AG08396 (cell line): ENCODE measurements at regions not wholly inside any gene's neighbourhood (a gene's known extent, or its start where the extent isn't known, plus 50 kb on each side); places are given as distances from the start of the nearest gene placed in this dataset.
A peak's percentile ranks its signal among the peaks of the same experiment; 100 is the strongest.

Source experiments
- DNase-seq: peaks from one replicate; pipeline ENCODE4 v3.0.0; 2012; ENCODE audit warnings: low spot score, mixed read lengths

DNA sequence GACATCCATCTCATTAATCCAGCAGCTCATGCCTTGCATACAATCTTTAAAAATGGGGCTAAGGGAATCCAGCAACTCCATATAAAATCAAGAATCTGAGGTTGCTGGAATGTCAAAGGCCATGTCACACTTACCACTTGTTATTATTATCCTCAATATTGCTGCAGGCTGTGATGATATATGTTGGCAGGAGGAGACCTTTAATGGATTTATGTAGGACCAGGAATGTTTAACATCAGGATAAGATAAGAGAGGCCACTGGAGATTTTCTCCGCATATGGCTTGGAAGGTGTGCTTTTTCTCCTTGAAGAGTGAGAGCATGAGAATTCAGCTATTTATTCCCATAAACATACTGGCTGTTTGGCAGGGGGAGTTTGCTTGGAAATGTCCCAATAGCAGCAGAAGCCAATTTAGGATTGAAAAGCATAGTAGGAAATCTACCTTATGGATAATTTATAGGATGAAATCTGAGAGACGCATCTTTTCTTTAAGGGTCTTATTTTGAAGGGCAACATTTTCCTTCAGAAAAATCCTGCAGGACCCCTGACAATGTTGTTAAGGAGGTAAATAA, 481.4 kb downstream of the AGTPBP1 start:
- no peak for DNase-seq

DNA sequence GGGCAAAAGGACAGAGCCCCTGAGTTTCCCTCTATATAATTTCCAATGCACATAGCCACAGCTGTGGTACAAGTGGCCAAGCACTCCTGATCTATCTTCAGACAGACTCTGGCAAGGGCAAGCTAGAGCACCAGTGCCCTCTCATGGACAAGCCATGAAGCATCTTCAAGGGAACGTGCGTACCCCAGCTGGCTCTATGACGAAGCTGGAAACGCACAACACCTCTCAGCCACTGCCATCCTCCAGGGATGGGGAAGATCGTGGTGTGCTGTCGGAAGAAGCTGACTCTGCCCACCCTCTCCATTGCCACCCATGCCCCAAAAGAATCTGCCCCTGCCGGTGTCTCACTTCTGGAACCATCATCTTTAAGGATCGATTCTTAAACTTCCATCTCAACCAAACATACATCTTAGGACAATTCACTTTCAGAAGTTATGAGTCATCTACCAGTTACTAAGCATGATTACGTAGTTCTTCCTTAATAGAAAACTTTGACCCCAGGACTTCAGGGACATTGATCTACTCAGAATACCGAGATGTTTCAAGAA, 482.9 kb downstream of the AGTPBP1 start:
- DNase-seq, result peak; percentile 26

GRCh38 chr9:85258236-85258635, 483.5 kb downstream of the AGTPBP1 start:
- no peak for DNase-seq

DNA sequence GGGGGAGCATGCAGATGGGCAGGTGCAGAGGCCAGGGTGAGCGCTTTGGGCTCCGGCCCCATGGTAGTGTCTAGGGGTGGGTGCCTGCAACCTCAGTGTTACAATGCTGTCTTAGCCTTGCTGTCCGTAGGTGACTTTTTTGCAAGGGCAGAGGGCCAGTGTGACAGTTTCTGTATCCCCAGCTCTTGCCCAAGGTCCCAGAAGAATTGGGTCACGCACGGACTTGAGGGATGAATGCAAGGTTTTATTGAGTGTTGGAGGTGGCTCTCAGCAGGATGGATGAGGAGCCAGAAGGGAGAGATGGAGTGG, 492.5 kb downstream of the AGTPBP1 start:
- DNase-seq, result no peak

DNA sequence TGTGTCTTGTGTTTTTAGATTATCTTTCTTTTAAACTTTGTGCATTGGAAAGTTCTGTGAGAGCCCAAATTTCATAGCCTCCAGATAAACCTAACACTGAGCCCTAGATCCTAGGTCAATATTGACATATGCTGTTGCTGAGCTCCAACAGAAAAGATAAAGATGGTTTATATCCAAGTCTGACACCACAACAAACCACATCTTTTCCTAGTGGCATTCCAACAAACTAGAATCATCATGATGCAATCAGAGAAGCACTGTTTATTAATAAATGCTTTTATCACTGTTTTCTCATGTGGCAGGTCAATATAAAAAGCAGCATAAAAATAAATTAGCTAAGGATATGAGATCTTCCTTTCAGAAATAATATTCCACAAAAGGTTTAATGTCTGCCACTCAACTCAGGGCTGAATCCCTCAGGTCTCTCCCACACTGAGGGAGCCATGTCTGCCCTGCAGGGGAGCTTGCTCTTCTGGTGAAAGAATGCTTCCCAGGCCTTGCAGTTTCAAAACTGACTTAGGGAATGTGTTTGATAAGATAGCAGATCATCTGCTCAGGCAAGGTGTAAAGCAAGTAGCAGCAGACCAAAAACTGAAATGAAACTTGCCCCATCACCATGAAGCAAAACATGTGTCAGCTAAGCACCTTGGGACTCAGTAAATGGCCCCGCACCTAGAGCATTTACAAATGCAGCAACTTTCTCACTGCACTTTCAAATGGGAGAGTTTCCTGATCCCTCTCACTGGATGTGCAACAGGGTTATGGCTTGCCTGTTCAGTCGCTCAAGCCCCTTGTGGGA, 493.0 kb downstream of the AGTPBP1 start:
- no peak for DNase-seq

GRCh38 chr9:85246541-85246940, 495.2 kb downstream of the AGTPBP1 start:
- DNase-seq, result no peak

GRCh38 chr9:85244856-85245255, 496.9 kb downstream of the AGTPBP1 start:
- DNase-seq, result no peak

- DNase-seq, result no peak
Observed at GRCh38 chr9:85243977-85244376, 497.8 kb downstream of the AGTPBP1 start.

- no peak for DNase-seq
Observed at GRCh38 chr9:85237478-85237877, 504.3 kb downstream of the AGTPBP1 start.

DNA sequence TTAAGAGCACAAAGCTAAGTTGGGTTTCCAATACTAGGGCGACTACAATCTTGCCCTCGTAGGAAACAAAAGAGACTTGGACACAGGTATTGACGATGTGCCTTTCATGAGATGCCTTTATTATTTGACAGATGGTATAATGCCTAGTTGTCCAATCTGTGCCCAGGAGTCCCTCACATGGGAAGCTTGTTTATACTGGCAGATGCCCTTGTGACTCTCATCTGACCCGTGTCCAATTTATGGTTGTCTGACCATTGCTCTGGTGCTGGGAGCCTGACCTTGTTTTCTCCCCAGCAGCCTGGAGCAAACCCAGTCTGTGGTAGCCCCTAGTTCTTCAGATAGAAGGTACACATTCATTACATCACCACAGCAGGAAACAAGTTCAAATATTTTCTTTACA, 511.7 kb downstream of the AGTPBP1 start:
- no peak for DNase-seq

- no peak for DNase-seq
Observed at GRCh38 chr9:85228111-85228855, 513.5 kb downstream of the AGTPBP1 start.

GRCh38 chr9:85225180-85225579, 516.6 kb downstream of the AGTPBP1 start:
- DNase-seq, result no peak

DNA sequence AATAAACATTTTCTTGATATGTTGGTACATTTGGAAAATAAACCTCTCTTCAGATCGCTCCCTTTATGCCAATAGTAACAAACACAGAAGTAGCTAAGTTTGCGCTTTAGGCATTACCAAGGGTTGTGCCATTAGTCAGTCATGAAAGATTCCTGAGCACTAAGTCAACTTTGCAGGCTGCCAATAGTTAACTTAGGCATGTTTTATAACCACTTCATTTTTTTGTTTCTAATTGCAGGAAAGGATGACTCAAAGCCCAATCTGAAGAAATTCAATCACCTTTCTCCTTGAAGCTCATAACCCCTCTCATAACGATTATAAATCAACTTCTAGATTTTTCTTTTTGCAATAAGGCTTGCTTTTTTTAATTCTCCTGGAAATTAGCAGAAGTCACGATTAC, 517.0 kb downstream of the AGTPBP1 start:
- peak; percentile 11 for DNase-seq

GRCh38 chr9:85224301-85224700, 517.5 kb downstream of the AGTPBP1 start:
- no peak for DNase-seq

DNA sequence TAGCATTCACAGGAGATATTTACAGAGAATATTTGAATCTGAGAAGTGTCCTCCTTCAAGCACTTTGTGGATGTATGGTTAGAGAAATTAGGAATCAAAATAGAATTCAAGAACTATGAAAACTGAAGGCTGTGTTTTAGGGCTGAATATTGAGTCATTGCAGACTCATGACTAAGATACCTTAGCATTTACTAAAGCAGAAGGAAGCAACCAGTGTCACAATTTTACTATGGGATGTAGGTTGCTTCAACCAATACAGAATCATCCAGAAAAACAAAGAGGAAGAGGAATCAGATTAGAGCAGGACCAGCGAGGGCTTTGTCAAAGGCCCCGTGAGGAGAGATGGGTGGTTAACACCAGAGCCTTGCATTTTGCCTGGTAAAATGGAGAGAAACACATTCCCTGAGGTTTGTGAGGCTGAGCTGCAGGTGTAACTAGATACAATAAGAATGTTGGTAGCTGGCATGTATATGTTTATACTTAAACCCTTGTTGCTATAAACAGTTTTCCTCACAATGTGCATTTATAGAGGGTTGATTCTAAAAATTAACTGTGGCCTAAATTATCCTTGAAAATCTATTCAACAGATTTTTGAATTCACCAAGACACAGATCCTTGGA, 518.1 kb downstream of the AGTPBP1 start:
- no peak for DNase-seq

- no peak for DNase-seq
Observed at GRCh38 chr9:85216601-85217000, 525.2 kb downstream of the AGTPBP1 start.

GRCh38 chr9:85215961-85216360, 525.8 kb downstream of the AGTPBP1 start:
- DNase-seq, result no peak

- no peak for DNase-seq
Observed at GRCh38 chr9:85215416-85215815, 526.3 kb downstream of the AGTPBP1 start.

DNA sequence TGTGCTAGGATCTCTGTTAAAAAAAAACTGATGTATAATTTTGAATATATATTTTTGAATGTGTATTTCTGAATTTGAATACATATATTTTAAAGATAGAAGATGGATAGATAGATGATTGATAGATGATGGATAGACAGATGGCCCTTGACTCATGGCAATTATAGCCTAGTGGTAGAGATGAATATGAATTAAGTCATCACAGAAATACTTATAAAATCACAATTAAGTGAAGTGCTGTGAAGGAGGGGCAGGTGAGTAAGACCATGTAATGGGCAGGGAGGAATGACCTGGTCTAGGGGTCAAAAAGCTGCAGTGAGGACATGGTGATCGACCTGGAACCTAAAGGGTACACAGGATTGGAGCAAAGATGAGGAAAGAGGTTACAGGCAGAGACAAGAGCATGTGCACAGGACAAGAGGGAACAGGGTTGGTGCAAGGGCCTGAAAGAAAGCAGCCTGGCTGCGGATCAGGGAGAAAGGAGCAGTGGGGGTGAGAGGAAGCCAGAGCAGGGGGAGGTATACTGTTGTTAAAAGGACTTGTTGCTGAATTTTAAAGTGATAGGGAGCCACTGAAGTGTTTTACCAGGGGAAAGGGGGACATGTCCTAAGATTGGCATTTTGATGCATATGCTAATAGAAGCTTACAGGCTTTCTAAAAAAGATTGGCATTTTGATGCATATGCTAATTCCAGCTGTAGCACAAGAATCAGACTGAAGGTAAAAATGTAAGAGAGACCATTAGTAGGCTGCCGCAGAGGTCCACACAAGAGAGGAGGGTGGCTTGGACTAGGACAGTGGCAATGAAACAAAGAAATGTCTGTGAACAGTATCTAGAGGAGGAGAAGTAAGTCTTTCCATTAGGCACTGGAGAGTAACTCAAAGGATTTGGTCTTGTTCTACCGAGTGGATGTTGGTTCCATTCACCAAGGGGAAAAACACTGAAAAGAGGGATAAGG, 527.8 kb downstream of the AGTPBP1 start:
- DNase-seq, result no peak

DNA sequence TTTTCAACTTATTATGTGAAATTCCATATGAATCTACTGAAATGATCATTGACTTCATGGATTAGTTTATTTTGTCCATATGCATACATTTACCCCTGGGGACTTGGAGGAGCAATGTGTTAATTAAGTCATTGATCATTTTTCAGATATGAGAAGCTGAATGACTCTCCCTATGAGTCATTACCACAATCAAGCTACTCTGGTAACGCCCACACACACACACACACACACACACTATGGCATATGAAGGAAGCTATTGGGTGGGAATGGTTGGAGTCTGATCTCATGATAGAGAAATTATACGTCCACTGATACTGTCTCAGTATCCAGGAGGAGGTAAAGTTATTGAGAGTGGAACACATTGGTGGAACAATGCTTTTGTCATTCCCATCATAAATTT, 528.9 kb downstream of the AGTPBP1 start:
- DNase-seq, result no peak

GRCh38 chr9:85212209-85212608, 529.5 kb downstream of the AGTPBP1 start:
- no peak for DNase-seq
